ENCODE measurements at regions not wholly inside any gene's neighbourhood (a gene's known extent, or its start where the extent isn't known, plus 50 kb on each side); places are given as distances from the start of the nearest gene placed in this dataset.

DNA sequence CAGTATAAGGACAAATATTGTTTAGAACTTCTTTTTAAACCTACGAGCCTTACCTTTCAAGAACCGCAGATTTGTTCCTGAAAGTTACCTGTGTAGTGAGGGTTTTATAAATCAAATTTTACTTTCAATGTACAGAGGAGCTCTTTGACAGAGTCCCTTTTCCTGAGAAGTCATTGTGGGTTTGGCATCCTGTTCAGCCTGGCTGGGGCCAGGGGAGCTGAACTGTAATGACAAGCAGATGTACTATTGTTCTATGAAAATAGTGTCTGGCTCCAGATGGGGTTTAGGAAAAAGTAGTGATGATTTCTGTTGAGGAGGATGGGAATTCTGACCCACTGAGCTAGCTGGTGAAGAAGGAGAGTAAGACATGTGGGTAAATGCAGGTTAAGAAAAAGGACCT lies 196.2 kb upstream of the PGRMC2 start:
- TF ChIP-seq ZNF610 (tag by site-specific recombination; IDR thresholded peaks at IDR 0.05; ENCODE audit: borderline replicate concordance): no peak
- no peak for TF ChIP-seq ZNF274 (IDR thresholded peaks at IDR 0.05; ENCODE audit: low read length)
- TF ChIP-seq ZNF274 (tag by site-specific recombination; IDR thresholded peaks at IDR 0.05; ENCODE audit: borderline replicate concordance): no peak
- TF ChIP-seq, protein P1, sequence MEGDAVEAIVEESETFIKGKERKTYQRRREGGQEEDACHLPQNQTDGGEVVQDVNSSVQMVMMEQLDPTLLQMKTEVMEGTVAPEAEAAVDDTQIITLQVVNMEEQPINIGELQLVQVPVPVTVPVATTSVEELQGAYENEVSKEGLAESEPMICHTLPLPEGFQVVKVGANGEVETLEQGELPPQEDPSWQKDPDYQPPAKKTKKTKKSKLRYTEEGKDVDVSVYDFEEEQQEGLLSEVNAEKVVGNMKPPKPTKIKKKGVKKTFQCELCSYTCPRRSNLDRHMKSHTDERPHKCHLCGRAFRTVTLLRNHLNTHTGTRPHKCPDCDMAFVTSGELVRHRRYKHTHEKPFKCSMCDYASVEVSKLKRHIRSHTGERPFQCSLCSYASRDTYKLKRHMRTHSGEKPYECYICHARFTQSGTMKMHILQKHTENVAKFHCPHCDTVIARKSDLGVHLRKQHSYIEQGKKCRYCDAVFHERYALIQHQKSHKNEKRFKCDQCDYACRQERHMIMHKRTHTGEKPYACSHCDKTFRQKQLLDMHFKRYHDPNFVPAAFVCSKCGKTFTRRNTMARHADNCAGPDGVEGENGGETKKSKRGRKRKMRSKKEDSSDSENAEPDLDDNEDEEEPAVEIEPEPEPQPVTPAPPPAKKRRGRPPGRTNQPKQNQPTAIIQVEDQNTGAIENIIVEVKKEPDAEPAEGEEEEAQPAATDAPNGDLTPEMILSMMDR (tag by site-specific recombination; IDR thresholded peaks at IDR 0.05): no peak
- no peak for TF ChIP-seq ZNF114 (tag by site-specific recombination; IDR thresholded peaks at IDR 0.05)
- TF ChIP-seq, protein P2, sequence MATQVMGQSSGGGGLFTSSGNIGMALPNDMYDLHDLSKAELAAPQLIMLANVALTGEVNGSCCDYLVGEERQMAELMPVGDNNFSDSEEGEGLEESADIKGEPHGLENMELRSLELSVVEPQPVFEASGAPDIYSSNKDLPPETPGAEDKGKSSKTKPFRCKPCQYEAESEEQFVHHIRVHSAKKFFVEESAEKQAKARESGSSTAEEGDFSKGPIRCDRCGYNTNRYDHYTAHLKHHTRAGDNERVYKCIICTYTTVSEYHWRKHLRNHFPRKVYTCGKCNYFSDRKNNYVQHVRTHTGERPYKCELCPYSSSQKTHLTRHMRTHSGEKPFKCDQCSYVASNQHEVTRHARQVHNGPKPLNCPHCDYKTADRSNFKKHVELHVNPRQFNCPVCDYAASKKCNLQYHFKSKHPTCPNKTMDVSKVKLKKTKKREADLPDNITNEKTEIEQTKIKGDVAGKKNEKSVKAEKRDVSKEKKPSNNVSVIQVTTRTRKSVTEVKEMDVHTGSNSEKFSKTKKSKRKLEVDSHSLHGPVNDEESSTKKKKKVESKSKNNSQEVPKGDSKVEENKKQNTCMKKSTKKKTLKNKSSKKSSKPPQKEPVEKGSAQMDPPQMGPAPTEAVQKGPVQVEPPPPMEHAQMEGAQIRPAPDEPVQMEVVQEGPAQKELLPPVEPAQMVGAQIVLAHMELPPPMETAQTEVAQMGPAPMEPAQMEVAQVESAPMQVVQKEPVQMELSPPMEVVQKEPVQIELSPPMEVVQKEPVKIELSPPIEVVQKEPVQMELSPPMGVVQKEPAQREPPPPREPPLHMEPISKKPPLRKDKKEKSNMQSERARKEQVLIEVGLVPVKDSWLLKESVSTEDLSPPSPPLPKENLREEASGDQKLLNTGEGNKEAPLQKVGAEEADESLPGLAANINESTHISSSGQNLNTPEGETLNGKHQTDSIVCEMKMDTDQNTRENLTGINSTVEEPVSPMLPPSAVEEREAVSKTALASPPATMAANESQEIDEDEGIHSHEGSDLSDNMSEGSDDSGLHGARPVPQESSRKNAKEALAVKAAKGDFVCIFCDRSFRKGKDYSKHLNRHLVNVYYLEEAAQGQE (tag by site-specific recombination; IDR thresholded peaks at IDR 0.05): no peak
- TF ChIP-seq, protein P3, sequence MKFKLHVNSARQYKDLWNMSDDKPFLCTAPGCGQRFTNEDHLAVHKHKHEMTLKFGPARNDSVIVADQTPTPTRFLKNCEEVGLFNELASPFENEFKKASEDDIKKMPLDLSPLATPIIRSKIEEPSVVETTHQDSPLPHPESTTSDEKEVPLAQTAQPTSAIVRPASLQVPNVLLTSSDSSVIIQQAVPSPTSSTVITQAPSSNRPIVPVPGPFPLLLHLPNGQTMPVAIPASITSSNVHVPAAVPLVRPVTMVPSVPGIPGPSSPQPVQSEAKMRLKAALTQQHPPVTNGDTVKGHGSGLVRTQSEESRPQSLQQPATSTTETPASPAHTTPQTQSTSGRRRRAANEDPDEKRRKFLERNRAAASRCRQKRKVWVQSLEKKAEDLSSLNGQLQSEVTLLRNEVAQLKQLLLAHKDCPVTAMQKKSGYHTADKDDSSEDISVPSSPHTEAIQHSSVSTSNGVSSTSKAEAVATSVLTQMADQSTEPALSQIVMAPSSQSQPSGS (tag by site-specific recombination; IDR thresholded peaks at IDR 0.05; ENCODE audit: low read depth): no peak
- TF ChIP-seq ZBTB20 (tag by site-specific recombination; IDR thresholded peaks at IDR 0.05): no peak
- TF ChIP-seq, protein P4, sequence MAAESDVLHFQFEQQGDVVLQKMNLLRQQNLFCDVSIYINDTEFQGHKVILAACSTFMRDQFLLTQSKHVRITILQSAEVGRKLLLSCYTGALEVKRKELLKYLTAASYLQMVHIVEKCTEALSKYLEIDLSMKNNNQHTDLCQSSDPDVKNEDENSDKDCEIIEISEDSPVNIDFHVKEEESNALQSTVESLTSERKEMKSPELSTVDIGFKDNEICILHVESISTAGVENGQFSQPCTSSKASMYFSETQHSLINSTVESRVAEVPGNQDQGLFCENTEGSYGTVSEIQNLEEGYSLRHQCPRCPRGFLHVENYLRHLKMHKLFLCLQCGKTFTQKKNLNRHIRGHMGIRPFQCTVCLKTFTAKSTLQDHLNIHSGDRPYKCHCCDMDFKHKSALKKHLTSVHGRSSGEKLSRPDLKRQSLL (tag by site-specific recombination; IDR thresholded peaks at IDR 0.05): no peak
- TF ChIP-seq ZNF221 (tag by site-specific recombination; IDR thresholded peaks at IDR 0.05; ENCODE audit: borderline replicate concordance): no peak
- TF ChIP-seq, protein P5, sequence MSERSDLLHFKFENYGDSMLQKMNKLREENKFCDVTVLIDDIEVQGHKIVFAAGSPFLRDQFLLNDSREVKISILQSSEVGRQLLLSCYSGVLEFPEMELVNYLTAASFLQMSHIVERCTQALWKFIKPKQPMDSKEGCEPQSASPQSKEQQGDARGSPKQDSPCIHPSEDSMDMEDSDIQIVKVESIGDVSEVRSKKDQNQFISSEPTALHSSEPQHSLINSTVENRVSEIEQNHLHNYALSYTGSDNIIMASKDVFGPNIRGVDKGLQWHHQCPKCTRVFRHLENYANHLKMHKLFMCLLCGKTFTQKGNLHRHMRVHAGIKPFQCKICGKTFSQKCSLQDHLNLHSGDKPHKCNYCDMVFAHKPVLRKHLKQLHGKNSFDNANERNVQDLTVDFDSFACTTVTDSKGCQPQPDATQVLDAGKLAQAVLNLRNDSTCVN (tag by site-specific recombination; optimal IDR thresholded peaks at IDR 0.05): no peak
- TF ChIP-seq ZNF654 (tag by site-specific recombination; IDR thresholded peaks at IDR 0.05; ENCODE audit: low read depth): no peak
- TF ChIP-seq, protein P6, sequence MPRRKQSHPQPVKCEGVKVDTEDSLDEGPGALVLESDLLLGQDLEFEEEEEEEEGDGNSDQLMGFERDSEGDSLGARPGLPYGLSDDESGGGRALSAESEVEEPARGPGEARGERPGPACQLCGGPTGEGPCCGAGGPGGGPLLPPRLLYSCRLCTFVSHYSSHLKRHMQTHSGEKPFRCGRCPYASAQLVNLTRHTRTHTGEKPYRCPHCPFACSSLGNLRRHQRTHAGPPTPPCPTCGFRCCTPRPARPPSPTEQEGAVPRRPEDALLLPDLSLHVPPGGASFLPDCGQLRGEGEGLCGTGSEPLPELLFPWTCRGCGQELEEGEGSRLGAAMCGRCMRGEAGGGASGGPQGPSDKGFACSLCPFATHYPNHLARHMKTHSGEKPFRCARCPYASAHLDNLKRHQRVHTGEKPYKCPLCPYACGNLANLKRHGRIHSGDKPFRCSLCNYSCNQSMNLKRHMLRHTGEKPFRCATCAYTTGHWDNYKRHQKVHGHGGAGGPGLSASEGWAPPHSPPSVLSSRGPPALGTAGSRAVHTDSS (tag by site-specific recombination; IDR thresholded peaks at IDR 0.05): no peak
- TF ChIP-seq ZNF677 (tag by site-specific recombination; IDR thresholded peaks at IDR 0.05): no peak

Data from HEK293 (cell line).